ENCODE measurements at regions not wholly inside any gene's neighbourhood (a gene's known extent, or its start where the extent isn't known, plus 50 kb on each side); places are given as distances from the start of the nearest gene placed in this dataset.

GRCh38 chr12:68498736-68499135 is 112.0 kb upstream of the RAP1B start:
- H3K27ac ChIP-seq, result no peak overlapping the region
- TF ChIP-seq CTCF (conservative IDR thresholded peaks at IDR 0.05) (no peak), ZFX (IDR thresholded peaks at IDR 0.05) (no peak)

- TF ChIP-seq CTCF (conservative IDR thresholded peaks at IDR 0.05) (no peak), ZFX (IDR thresholded peaks at IDR 0.05) (no peak)
- H3K27ac ChIP-seq, result no peak overlapping the region
Measured at GRCh38 chr12:68499616-68500015, 111.1 kb upstream of the RAP1B start.

DNA sequence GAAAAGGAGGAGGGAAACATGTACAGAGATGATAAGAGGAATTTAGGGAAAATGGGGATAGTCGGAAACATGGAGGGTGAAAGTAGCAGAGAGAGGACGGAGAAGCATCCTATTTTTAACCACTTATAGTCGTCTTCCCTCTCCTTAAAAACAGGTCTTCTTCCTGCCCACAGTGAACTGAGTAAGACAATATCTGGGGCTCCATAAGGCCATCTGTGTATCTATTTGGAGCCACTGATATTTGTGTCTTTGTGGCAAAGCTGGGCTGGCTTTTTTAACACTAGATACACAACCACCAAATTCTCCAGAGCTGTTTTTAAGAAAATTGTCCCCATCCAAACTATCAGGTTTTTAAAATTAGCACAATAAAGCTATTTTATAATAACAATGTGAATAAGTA is 109.5 kb upstream of the RAP1B start:
- no peak for TF ChIP-seq ZFX (IDR thresholded peaks at IDR 0.05)
- no peak for TF ChIP-seq CTCF (conservative IDR thresholded peaks at IDR 0.05)
- H3K27ac ChIP-seq, result no peak overlapping the region

DNA sequence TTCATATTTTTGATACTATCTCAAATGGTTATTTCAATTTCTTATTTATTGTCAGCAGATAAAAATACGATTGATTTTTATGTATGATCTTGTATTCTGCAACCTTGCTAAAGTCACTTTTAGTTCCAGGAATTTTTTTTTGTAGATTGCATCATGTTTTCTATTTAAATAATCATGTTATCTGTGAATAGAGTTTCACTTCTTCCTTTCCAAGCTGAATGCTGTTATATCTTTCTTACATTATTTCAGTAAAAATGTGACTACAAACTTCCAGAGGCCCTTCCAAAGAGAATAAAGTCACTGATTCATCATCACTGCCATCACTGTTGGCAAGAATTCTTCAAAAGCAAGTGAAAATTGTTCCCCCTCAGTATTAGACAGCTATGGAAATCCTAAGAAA is 104.7 kb upstream of the RAP1B start:
- H3K27ac ChIP-seq, result no peak overlapping the region
- TF ChIP-seq CTCF (conservative IDR thresholded peaks at IDR 0.05) (no peak), ZFX (IDR thresholded peaks at IDR 0.05) (no peak)

GRCh38 chr12:68506619-68507018 is 104.1 kb upstream of the RAP1B start:
- H3K27ac ChIP-seq, result no peak overlapping the region
- no peak for TF ChIP-seq CTCF (conservative IDR thresholded peaks at IDR 0.05)
- TF ChIP-seq ZFX (IDR thresholded peaks at IDR 0.05), result no peak

GRCh38 chr12:68507657-68508056 is 103.0 kb upstream of the RAP1B start:
- TF ChIP-seq ZFX (IDR thresholded peaks at IDR 0.05) (no peak), CTCF (conservative IDR thresholded peaks at IDR 0.05) (no peak)
- H3K27ac ChIP-seq, result no peak overlapping the region

DNA sequence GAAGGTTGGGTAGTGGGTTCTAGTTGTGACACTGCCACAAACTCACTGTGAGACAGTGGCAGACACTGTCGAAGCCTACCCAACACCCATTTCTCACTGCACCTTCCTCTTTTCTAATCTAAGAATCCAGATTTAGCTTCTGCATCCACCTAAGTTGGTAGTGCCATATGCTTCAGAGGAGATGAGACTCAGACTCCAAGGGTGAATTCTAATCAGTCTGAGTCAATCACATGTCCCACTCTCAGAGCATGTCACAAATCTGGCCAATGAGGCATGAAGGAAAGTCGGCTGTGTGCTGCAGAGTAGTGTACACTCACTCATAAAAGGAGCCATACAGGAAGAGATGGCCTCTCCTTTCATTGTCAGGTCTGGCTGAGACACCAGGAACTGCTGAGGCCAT is 102.1 kb upstream of the RAP1B start:
- H3K27ac ChIP-seq, result no peak overlapping the region
- no peak for TF ChIP-seq CTCF (conservative IDR thresholded peaks at IDR 0.05)

Measured in C4-2B (cell line).